Mesothelial cell of epicardium (in vitro differentiated cells): ENCODE measurements at regions not wholly inside any gene's neighbourhood (a gene's known extent, or its start where the extent isn't known, plus 50 kb on each side); places are given as distances from the start of the nearest gene placed in this dataset.

ENCODE experiments used
- DNase-seq, 2 experiments: peaks; one replicate each; pipeline ENCODE4 v3.0.0; 2021; ENCODE audit warnings: low spot score in 2 of 2; ENCODE audit not compliant: unreplicated experiment in 2 of 2
- H3K27ac Mint-ChIP-seq: 2 replicates; pipeline ENCODE4 v1.8.0; 2021; ENCODE audit warnings: mixed read lengths
- H3K27me3 Mint-ChIP-seq: 2 replicates; pipeline ENCODE4 v1.8.0; 2021; ENCODE audit warnings: low read depth, mixed read lengths
- H3K36me3 Mint-ChIP-seq: 2 replicates; pipeline ENCODE4 v1.8.0; 2021; ENCODE audit warnings: mixed read lengths
- H3K4me1 Mint-ChIP-seq: 2 replicates; pipeline ENCODE4 v1.8.0; 2021; ENCODE audit warnings: mixed read lengths
- H3K4me3 Mint-ChIP-seq: 2 replicates; pipeline ENCODE4 v1.8.0; 2021; ENCODE audit warnings: mild to moderate bottlenecking, moderate library complexity, mixed read lengths
- H3K9me3 Mint-ChIP-seq: 2 replicates; pipeline ENCODE4 v1.8.0; 2021; ENCODE audit warnings: mixed read lengths
- CTCF ChIP-seq: fragments of 200-600 bp; sonication (generic); IDR thresholded peaks from one replicate; pipeline ENCODE4 v1.5.0; 2021; ENCODE audit warnings: antibody characterized with exemption; ENCODE audit not compliant: unreplicated experiment

GRCh38 chr18:47545613-47546012 is 294.2 kb upstream of the SKOR2 start:
- DNase-seq: no peak
- no peak for TF ChIP-seq CTCF
- no peak overlapping the region for H3K4me3 Mint-ChIP-seq
- no peak overlapping the region for H3K27ac Mint-ChIP-seq
- H3K4me1 Mint-ChIP-seq: no peaks in the 10 kb centered on the region
- H3K27me3 Mint-ChIP-seq: peaks cover 68% of the 10 kb centered on the region
- no peaks in the 10 kb centered on the region for H3K36me3 Mint-ChIP-seq
- H3K9me3 Mint-ChIP-seq: no peaks in the 10 kb centered on the region

GRCh38 chr18:47543080-47543479 is 291.6 kb upstream of the SKOR2 start:
- H3K9me3 Mint-ChIP-seq: no peaks in the 10 kb centered on the region
- no peak overlapping the region for H3K4me3 Mint-ChIP-seq
- DNase-seq: no peak
- TF ChIP-seq CTCF: no peak
- no peaks in the 10 kb centered on the region for H3K36me3 Mint-ChIP-seq
- peaks cover 82% of the 10 kb centered on the region for H3K27me3 Mint-ChIP-seq
- H3K4me1 Mint-ChIP-seq: no peaks in the 10 kb centered on the region
- no peak overlapping the region for H3K27ac Mint-ChIP-seq

GRCh38 chr18:47542551-47542950 is 291.1 kb upstream of the SKOR2 start:
- H3K27ac Mint-ChIP-seq: no peak overlapping the region
- no peaks in the 10 kb centered on the region for H3K4me1 Mint-ChIP-seq
- DNase-seq: no peak
- H3K9me3 Mint-ChIP-seq: no peaks in the 10 kb centered on the region
- TF ChIP-seq CTCF: no peak
- H3K27me3 Mint-ChIP-seq: peaks cover 81% of the 10 kb centered on the region
- H3K4me3 Mint-ChIP-seq: no peak overlapping the region
- H3K36me3 Mint-ChIP-seq: no peaks in the 10 kb centered on the region

- H3K27ac Mint-ChIP-seq: no peak overlapping the region
- peaks cover 41% of the 10 kb centered on the region for H3K27me3 Mint-ChIP-seq
- no peak for TF ChIP-seq CTCF
- no peak overlapping the region for H3K4me3 Mint-ChIP-seq
- no peaks in the 10 kb centered on the region for H3K9me3 Mint-ChIP-seq
- no peak for DNase-seq
- no peaks in the 10 kb centered on the region for H3K36me3 Mint-ChIP-seq
- no peaks in the 10 kb centered on the region for H3K4me1 Mint-ChIP-seq
Measured at GRCh38 chr18:47531717-47532116, 280.3 kb upstream of the SKOR2 start.

- Mint-ChIP-seq H3K4me3 (no peak overlapping the region), H3K27ac (no peak overlapping the region), H3K36me3 (no peaks in the 10 kb centered on the region), H3K4me1 (no peaks in the 10 kb centered on the region), H3K27me3 (peaks cover 32% of the 10 kb centered on the region), H3K9me3 (no peaks in the 10 kb centered on the region)
- no peak for DNase-seq
- no peak for TF ChIP-seq CTCF
Measured at GRCh38 chr18:47530695-47531094, 279.2 kb upstream of the SKOR2 start.

- no peak for TF ChIP-seq CTCF
- Mint-ChIP-seq H3K27me3 (peaks cover 33% of the 10 kb centered on the region), H3K9me3 (no peaks in the 10 kb centered on the region), H3K27ac (no peak overlapping the region), H3K4me3 (no peak overlapping the region), H3K4me1 (no peaks in the 10 kb centered on the region), H3K36me3 (no peaks in the 10 kb centered on the region)
- no peak for DNase-seq
Measured at GRCh38 chr18:47528343-47528742, 276.9 kb upstream of the SKOR2 start.
